ENCODE measurements at regions not wholly inside any gene's neighbourhood (a gene's known extent, or its start where the extent isn't known, plus 50 kb on each side); places are given as distances from the start of the nearest gene placed in this dataset.

GRCh38 chr13:22653866-22654265 is 526.9 kb upstream of the SGCG start:
- no peaks in the 10 kb centered on the region for H3K36me3 ChIP-seq (ENCODE audit: low read depth, missing control alignments)
- intact Hi-C loops (cut with DNase I; ENCODE audit: low total_unique reads) = no loop called here
- 67 to 75% methylated on average over 4 of the region's 4 CpGs for WGBS, 2 donors
- TF ChIP-seq, protein P1, sequence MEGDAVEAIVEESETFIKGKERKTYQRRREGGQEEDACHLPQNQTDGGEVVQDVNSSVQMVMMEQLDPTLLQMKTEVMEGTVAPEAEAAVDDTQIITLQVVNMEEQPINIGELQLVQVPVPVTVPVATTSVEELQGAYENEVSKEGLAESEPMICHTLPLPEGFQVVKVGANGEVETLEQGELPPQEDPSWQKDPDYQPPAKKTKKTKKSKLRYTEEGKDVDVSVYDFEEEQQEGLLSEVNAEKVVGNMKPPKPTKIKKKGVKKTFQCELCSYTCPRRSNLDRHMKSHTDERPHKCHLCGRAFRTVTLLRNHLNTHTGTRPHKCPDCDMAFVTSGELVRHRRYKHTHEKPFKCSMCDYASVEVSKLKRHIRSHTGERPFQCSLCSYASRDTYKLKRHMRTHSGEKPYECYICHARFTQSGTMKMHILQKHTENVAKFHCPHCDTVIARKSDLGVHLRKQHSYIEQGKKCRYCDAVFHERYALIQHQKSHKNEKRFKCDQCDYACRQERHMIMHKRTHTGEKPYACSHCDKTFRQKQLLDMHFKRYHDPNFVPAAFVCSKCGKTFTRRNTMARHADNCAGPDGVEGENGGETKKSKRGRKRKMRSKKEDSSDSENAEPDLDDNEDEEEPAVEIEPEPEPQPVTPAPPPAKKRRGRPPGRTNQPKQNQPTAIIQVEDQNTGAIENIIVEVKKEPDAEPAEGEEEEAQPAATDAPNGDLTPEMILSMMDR (IDR thresholded peaks at IDR 0.05) = no peak
- no peak for TF ChIP-seq POLR2A (IDR thresholded peaks at IDR 0.05)
- no peak for DNase-seq
- H3K4me1 ChIP-seq = no peaks in the 10 kb centered on the region
- H3K4me3 ChIP-seq = no peak overlapping the region
- no peaks in the 10 kb centered on the region for H3K9me3 ChIP-seq
- no peak overlapping the region for H3K27ac ChIP-seq
- H3K27me3 ChIP-seq = no peaks in the 10 kb centered on the region

GRCh38 chr13:22655106-22655852 is 525.5 kb upstream of the SGCG start:
- Histone ChIP-seq H3K27ac (no peak overlapping the region), H3K36me3 (ENCODE audit: low read depth, missing control alignments) (no peaks in the 10 kb centered on the region), H3K27me3 (no peaks in the 10 kb centered on the region), H3K9me3 (no peaks in the 10 kb centered on the region), H3K4me3 (no peak overlapping the region), H3K4me1 (no peaks in the 10 kb centered on the region)
- intact Hi-C loops (cut with DNase I; ENCODE audit: low total_unique reads) = no loop called here
- TF ChIP-seq, protein P1 (IDR thresholded peaks at IDR 0.05) = no peak
- TF ChIP-seq POLR2A (IDR thresholded peaks at IDR 0.05) = no peak
- WGBS, 2 donors = 71 to 76% methylated on average over 5 of the region's 5 CpGs
- DNase-seq = no peak

- no peak overlapping the region for H3K4me3 ChIP-seq
- H3K27me3 ChIP-seq = no peaks in the 10 kb centered on the region
- no peak overlapping the region for H3K27ac ChIP-seq
- TF ChIP-seq, protein P1 (IDR thresholded peaks at IDR 0.05) = no peak
- TF ChIP-seq POLR2A (IDR thresholded peaks at IDR 0.05) = no peak
- intact Hi-C loops (cut with DNase I; ENCODE audit: low total_unique reads) = no loop called here
- 58 to 69% methylated on average over 4 of the region's 4 CpGs for whole genome bisulfite sequencing, 2 donors
- no peak for DNase-seq
- H3K36me3 ChIP-seq (ENCODE audit: low read depth, missing control alignments) = no peaks in the 10 kb centered on the region
- no peaks in the 10 kb centered on the region for H3K4me1 ChIP-seq
- H3K9me3 ChIP-seq = no peaks in the 10 kb centered on the region
These were observed 518.0 kb upstream of the SGCG start for GRCh38 chr13:22662771-22663170.

- WGBS, 2 donors = 47 to 64% methylated on average over 2 of the region's 2 CpGs
- no peak for DNase-seq
- no peaks in the 10 kb centered on the region for H3K4me1 ChIP-seq
- no peak overlapping the region for H3K27ac ChIP-seq
- TF ChIP-seq, protein P1 (IDR thresholded peaks at IDR 0.05) = no peak
- no peak for TF ChIP-seq POLR2A (IDR thresholded peaks at IDR 0.05)
- no peaks in the 10 kb centered on the region for H3K27me3 ChIP-seq
- no peaks in the 10 kb centered on the region for H3K9me3 ChIP-seq
- no peak overlapping the region for H3K4me3 ChIP-seq
- no peaks in the 10 kb centered on the region for H3K36me3 ChIP-seq (ENCODE audit: low read depth, missing control alignments)
- intact Hi-C loops (cut with DNase I; ENCODE audit: low total_unique reads) = no loop called here
These were observed 515.3 kb upstream of the SGCG start for GRCh38 chr13:22665506-22665905.

- Histone ChIP-seq H3K27me3 (no peaks in the 10 kb centered on the region), H3K4me3 (no peak overlapping the region), H3K36me3 (ENCODE audit: low read depth, missing control alignments) (no peaks in the 10 kb centered on the region), H3K4me1 (no peaks in the 10 kb centered on the region), H3K9me3 (no peaks in the 10 kb centered on the region), H3K27ac (no peak overlapping the region)
- TF ChIP-seq POLR2A (IDR thresholded peaks at IDR 0.05) = no peak
- TF ChIP-seq, protein P1 (IDR thresholded peaks at IDR 0.05) = no peak
- no peak for DNase-seq
- 73 to 74% methylated on average over 8 of the region's 8 CpGs for WGBS, 2 donors
- intact Hi-C loops (cut with DNase I; ENCODE audit: low total_unique reads) = no loop called here
These were observed 490.0 kb upstream of the SGCG start for GRCh38 chr13:22690756-22691155.

Data from testis (tissue), 2 donors.